CD4-positive, alpha-beta T cell (primary cell): ENCODE measurements at regions not wholly inside any gene's neighbourhood (a gene's known extent, or its start where the extent isn't known, plus 50 kb on each side); places are given as distances from the start of the nearest gene placed in this dataset.

Experiments used
- ATAC-seq: fragments of 200-7000 bp; cut with Tn5 transposase; one replicate; pipeline ENCODE4 v1.10.0; 2022; ENCODE audit warnings: mild to moderate bottlenecking; ENCODE audit not compliant: poor library complexity
- CTCF ChIA-PET: fragments of 350-600 bp; sonication (Branson Sonifier 250); formaldehyde crosslinking; loops from one replicate; lab custom pipeline; 2021; ENCODE audit warnings: antibody characterized with exemption, inconsistent platforms; lab: Charles Lee
- POLR2A ChIA-PET: fragments of 350-600 bp; sonication (Branson Sonifier 250); formaldehyde crosslinking; loops from one replicate; lab custom pipeline; 2021; ENCODE audit warnings: antibody characterized with exemption, inconsistent platforms; lab: Charles Lee
- DNase-seq, 14 experiments: peaks; one replicate each; pipeline ENCODE4 v3.0.0-alpha.2; 2013 to 2020; ENCODE audit warnings: mixed read lengths in 2 of 14
- H3K27ac ChIP-seq, 2 donors: one replicate each; pipeline versions ENCODE4 v1.5.1 to v1.7.0; 2013; ENCODE audit warnings: low read length in 2 of 2, low read depth in 1 of 2, mild to moderate bottlenecking in 1 of 2
- H3K27me3 ChIP-seq, 2 experiments: 1 replicate in 1 of 2; 2 replicates in 1 of 2; pipeline versions ENCODE4 v1.6.1 to v1.7.0; 2013; ENCODE audit warnings: low read length in 2 of 2, control low read depth in 1 of 2, mild to moderate bottlenecking in 1 of 2, moderate library complexity in 1 of 2; ENCODE audit not compliant: insufficient read depth in 2 of 2, control insufficient read depth in 1 of 2
- H3K36me3 ChIP-seq: one replicate; pipeline ENCODE4 v1.6.1; 2013; ENCODE audit warnings: low read length, control low read depth; ENCODE audit not compliant: insufficient read depth
- H3K4me1 ChIP-seq: one replicate; pipeline ENCODE4 v1.6.1; 2013; ENCODE audit warnings: low read length, control low read depth; ENCODE audit not compliant: insufficient read depth
- H3K4me3 ChIP-seq: one replicate; pipeline ENCODE4 v1.5.1; 2013; ENCODE audit warnings: mild to moderate bottlenecking, low read length, moderate library complexity
- H3K9me3 ChIP-seq, 2 experiments: 1 replicate in 1 of 2; 2 replicates in 1 of 2; pipeline versions ENCODE4 v1.6.1 to v1.7.0; 2013; ENCODE audit warnings: low read length in 2 of 2, mild to moderate bottlenecking in 2 of 2, control low read depth in 1 of 2, moderate library complexity in 1 of 2; ENCODE audit not compliant: control insufficient read depth in 1 of 2, insufficient read depth in 1 of 2
- H3K27ac Mint-ChIP-seq: one replicate; pipeline ENCODE4 v1.8.0; 2020; ENCODE audit warnings: mixed read lengths
- H3K27me3 Mint-ChIP-seq: one replicate; pipeline ENCODE4 v1.8.0; 2021; ENCODE audit warnings: mixed read lengths
- H3K36me3 Mint-ChIP-seq: one replicate; pipeline ENCODE4 v1.8.0; 2021; ENCODE audit warnings: low read depth, mixed read lengths
- H3K4me1 Mint-ChIP-seq: one replicate; pipeline ENCODE4 v1.8.0; 2021; ENCODE audit warnings: low read depth, mixed read lengths
- H3K4me3 Mint-ChIP-seq: one replicate; pipeline ENCODE4 v1.8.0; 2020; ENCODE audit warnings: mild to moderate bottlenecking, mixed read lengths
- H3K9me3 Mint-ChIP-seq: one replicate; pipeline ENCODE4 v1.8.0; 2020; ENCODE audit warnings: mixed read lengths
- CTCF ChIP-seq: fragments of 200-600 bp; IDR thresholded peaks from one replicate; pipeline ENCODE4 v1.8.0; 2022; ENCODE audit warnings: antibody characterized with exemption, mild to moderate bottlenecking
- intact Hi-C, 2 experiments: fragments of 100-400 bp; cut with DNase I in 1 of 2; cut with micrococcal nuclease in 1 of 2; formaldehyde crosslinking; loops; one replicate each; pipeline versions ENCODE4 v1.15.1 to v1.9.0; 2023 to 2025; cut with DNase I, micrococcal nuclease

GRCh38 chr4:123824524-123824923 is 427.9 kb downstream of the SPRY1 start:
- no peaks in the 10 kb centered on the region for H3K27me3 ChIP-seq
- CTCF ChIA-PET, result no interaction called here
- H3K4me1 Mint-ChIP-seq, result no peaks in the 10 kb centered on the region
- peaks cover 4% of the 10 kb centered on the region for H3K9me3 Mint-ChIP-seq
- H3K27ac Mint-ChIP-seq, result no peak overlapping the region
- no peaks in the 10 kb centered on the region for H3K36me3 Mint-ChIP-seq
- intact Hi-C loops, result no loop called here
- H3K27ac ChIP-seq, result no peak overlapping the region
- no peak for DNase-seq
- ATAC-seq, result no peak
- no peak for TF ChIP-seq CTCF
- peaks cover 5% of the 10 kb centered on the region for H3K27me3 Mint-ChIP-seq
- H3K4me1 ChIP-seq, result no peaks in the 10 kb centered on the region
- no peaks in the 10 kb centered on the region for H3K36me3 ChIP-seq
- POLR2A ChIA-PET, result no interaction called here
- H3K4me3 Mint-ChIP-seq, result no peak overlapping the region
- no peak overlapping the region for H3K4me3 ChIP-seq
- H3K9me3 ChIP-seq, result no peaks in the 10 kb centered on the region

GRCh38 chr4:123825596-123826291 is 429.1 kb downstream of the SPRY1 start:
- no peak overlapping the region for H3K27ac Mint-ChIP-seq
- Histone ChIP-seq H3K27me3 (no peaks in the 10 kb centered on the region), H3K27ac (no peak overlapping the region), H3K4me1 (no peaks in the 10 kb centered on the region), H3K9me3 (no peaks in the 10 kb centered on the region), H3K4me3 (no peak overlapping the region), H3K36me3 (no peaks in the 10 kb centered on the region)
- H3K27me3 Mint-ChIP-seq, result peaks cover 5% of the 10 kb centered on the region
- no peaks in the 10 kb centered on the region for H3K36me3 Mint-ChIP-seq
- no peak overlapping the region for H3K4me3 Mint-ChIP-seq
- no peak for TF ChIP-seq CTCF
- no peak for DNase-seq
- ChIA-PET POLR2A (no interaction called here), CTCF (no interaction called here)
- ATAC-seq, result no peak
- no peaks in the 10 kb centered on the region for H3K4me1 Mint-ChIP-seq
- intact Hi-C loops, result no loop called here
- peaks cover 4% of the 10 kb centered on the region for H3K9me3 Mint-ChIP-seq

GRCh38 chr4:123826896-123827295 is 430.3 kb downstream of the SPRY1 start:
- ATAC-seq, result no peak
- H3K9me3 ChIP-seq, result no peaks in the 10 kb centered on the region

More at GRCh38 chr4:123826896-123827295, 430.3 kb downstream of the SPRY1 start:
- Mint-ChIP-seq H3K27me3 (peaks cover 5% of the 10 kb centered on the region), H3K27ac (no peak overlapping the region), H3K4me1 (no peaks in the 10 kb centered on the region), H3K36me3 (no peaks in the 10 kb centered on the region), H3K9me3 (peaks cover 4% of the 10 kb centered on the region), H3K4me3 (no peak overlapping the region)
- TF ChIP-seq CTCF, result no peak
- Histone ChIP-seq H3K36me3 (no peaks in the 10 kb centered on the region), H3K4me3 (no peak overlapping the region), H3K4me1 (no peaks in the 10 kb centered on the region), H3K27me3 (no peaks in the 10 kb centered on the region), H3K27ac (no peak overlapping the region)
- DNase-seq, result no peak
- intact Hi-C loops, result no loop called here
- ChIA-PET CTCF (no interaction called here), POLR2A (no interaction called here)
